HAP-1 (cell line): ENCODE measurements at regions not wholly inside any gene's neighbourhood (a gene's known extent, or its start where the extent isn't known, plus 50 kb on each side); places are given as distances from the start of the nearest gene placed in this dataset.

Source experiments
- DNase-seq, 2 experiments: peaks; one replicate each; pipeline ENCODE4 v3.0.0-alpha.2; 2016 to 2020; ENCODE audit warnings: low spot score in 2 of 2
- H3K27me3 ChIP-seq: fragments of 250-450 bp; sonication (Bioruptor Pico); 2 replicates; pipeline ENCODE4 v1.5.1; 2020; ENCODE audit warnings: low read depth, mild to moderate bottlenecking, moderate library complexity
- H3K36me3 ChIP-seq: fragments of 250-450 bp; sonication (Bioruptor Pico); replicated peaks from 2 replicates; pipeline ENCODE4 v1.5.1; 2020; ENCODE audit warnings: mild to moderate bottlenecking
- H3K4me1 ChIP-seq: fragments of 250-450 bp; sonication (Bioruptor Pico); 2 replicates; pipeline ENCODE4 v1.5.1; 2020; ENCODE audit warnings: mild to moderate bottlenecking
- H3K4me3 ChIP-seq: fragments of 250-450 bp; sonication (Bioruptor Pico); 2 replicates; pipeline ENCODE4 v1.5.1; 2020; ENCODE audit warnings: mild to moderate bottlenecking, moderate library complexity
- H3K9me3 ChIP-seq: fragments of 250-450 bp; sonication (Bioruptor Pico); 2 replicates; pipeline ENCODE4 v1.5.1; 2020; ENCODE audit warnings: mild to moderate bottlenecking, moderate library complexity
- in situ Hi-C: fragments of 300-500 bp; cut with MboI; formaldehyde crosslinking; loops from 3 replicates; pipeline ENCODE4 v1.14.3; 2020; ENCODE audit warnings: low sequenced_read_pairs, inconsistent platforms, mixed read lengths

GRCh38 chr1:198014355-198014754 is 97.2 kb downstream of the LHX9 start:
- H3K4me1 ChIP-seq: peaks cover 6% of the 10 kb centered on the region; the same call in 1 of the 2 replicates
- H3K9me3 ChIP-seq: peaks cover 4% of the 10 kb centered on the region; the same call in 1 of the 2 replicates
- DNase-seq: no peak
- H3K36me3 ChIP-seq: no peaks in the 10 kb centered on the region
- H3K4me3 ChIP-seq: no peak overlapping the region
- in situ Hi-C loops: no loop called here
- no peaks in the 10 kb centered on the region for H3K27me3 ChIP-seq

GRCh38 chr1:198015309-198015708 is 98.1 kb downstream of the LHX9 start:
- Histone ChIP-seq H3K4me3 (no peak overlapping the region), H3K9me3 (peaks cover 4% of the 10 kb centered on the region; the same call in 1 of the 2 replicates), H3K4me1 (peaks cover 6% of the 10 kb centered on the region; the same call in 1 of the 2 replicates), H3K27me3 (no peaks in the 10 kb centered on the region), H3K36me3 (no peaks in the 10 kb centered on the region)
- in situ Hi-C loops: no loop called here
- no peak for DNase-seq

- H3K9me3 ChIP-seq: no peaks in the 10 kb centered on the region
- no peak overlapping the region for H3K4me3 ChIP-seq
- no peaks in the 10 kb centered on the region for H3K27me3 ChIP-seq
- DNase-seq: no peak
- in situ Hi-C loops: no loop called here
- H3K36me3 ChIP-seq: no peaks in the 10 kb centered on the region
- H3K4me1 ChIP-seq: peaks cover 6% of the 10 kb centered on the region; the same call in 1 of the 2 replicates
These were observed 101.4 kb downstream of the LHX9 start for GRCh38 chr1:198018529-198018928.

GRCh38 chr1:198019126-198019525 is 102.0 kb downstream of the LHX9 start:
- in situ Hi-C loops: no loop called here
- Histone ChIP-seq H3K4me3 (no peak overlapping the region), H3K36me3 (no peaks in the 10 kb centered on the region)

GRCh38 chr1:198024336-198024735 is 107.2 kb downstream of the LHX9 start:
- Histone ChIP-seq H3K4me1 (no peaks in the 10 kb centered on the region), H3K36me3 (no peaks in the 10 kb centered on the region), H3K9me3 (no peaks in the 10 kb centered on the region), H3K27me3 (no peaks in the 10 kb centered on the region), H3K4me3 (no peak overlapping the region)
- no peak for DNase-seq
- in situ Hi-C loops: no loop called here

More at GRCh38 chr1:198019126-198019525, 102.0 kb downstream of the LHX9 start:
- H3K27me3 ChIP-seq: no peaks in the 10 kb centered on the region
- H3K9me3 ChIP-seq: no peaks in the 10 kb centered on the region
- H3K4me1 ChIP-seq: peaks cover 6% of the 10 kb centered on the region; the same call in 1 of the 2 replicates
- DNase-seq: no peak

- in situ Hi-C loops: no loop called here
- Histone ChIP-seq H3K4me3 (no peak overlapping the region), H3K36me3 (no peaks in the 10 kb centered on the region), H3K4me1 (no peaks in the 10 kb centered on the region), H3K27me3 (no peaks in the 10 kb centered on the region), H3K9me3 (no peaks in the 10 kb centered on the region)
- DNase-seq: no peak
These were observed 107.6 kb downstream of the LHX9 start for GRCh38 chr1:198024782-198025181.

GRCh38 chr1:198030682-198031081 is 113.5 kb downstream of the LHX9 start:
- Histone ChIP-seq H3K27me3 (no peaks in the 10 kb centered on the region), H3K4me1 (no peaks in the 10 kb centered on the region; the same call in 1 of the 2 replicates), H3K4me3 (no peak overlapping the region), H3K36me3 (no peaks in the 10 kb centered on the region), H3K9me3 (no peaks in the 10 kb centered on the region)
- in situ Hi-C loops: no loop called here
- peak; percentile 11 to 46 for DNase-seq

GRCh38 chr1:198031086-198031485 is 113.9 kb downstream of the LHX9 start:
- Histone ChIP-seq H3K4me3 (no peak overlapping the region), H3K4me1 (no peaks in the 10 kb centered on the region; the same call in 1 of the 2 replicates), H3K36me3 (no peaks in the 10 kb centered on the region), H3K9me3 (no peaks in the 10 kb centered on the region), H3K27me3 (no peaks in the 10 kb centered on the region)
- in situ Hi-C loops: no loop called here
- DNase-seq: no peak

GRCh38 chr1:198032668-198033067 is 115.5 kb downstream of the LHX9 start:
- no peak for DNase-seq
- no peaks in the 10 kb centered on the region for H3K27me3 ChIP-seq
- in situ Hi-C loops: no loop called here
- no peaks in the 10 kb centered on the region; the same call in 1 of the 2 replicates for H3K4me1 ChIP-seq
- H3K9me3 ChIP-seq: no peaks in the 10 kb centered on the region
- no peaks in the 10 kb centered on the region for H3K36me3 ChIP-seq
- no peak overlapping the region for H3K4me3 ChIP-seq

GRCh38 chr1:198040880-198041279 is 115.9 kb upstream of the NEK7 start:
- Histone ChIP-seq H3K27me3 (no peaks in the 10 kb centered on the region), H3K9me3 (no peaks in the 10 kb centered on the region), H3K4me1 (no peaks in the 10 kb centered on the region), H3K36me3 (no peaks in the 10 kb centered on the region), H3K4me3 (no peak overlapping the region)
- no peak for DNase-seq
- in situ Hi-C loops: no loop called here

- Histone ChIP-seq H3K4me1 (no peaks in the 10 kb centered on the region), H3K36me3 (no peaks in the 10 kb centered on the region), H3K4me3 (no peak overlapping the region), H3K27me3 (no peaks in the 10 kb centered on the region), H3K9me3 (no peaks in the 10 kb centered on the region)
- in situ Hi-C loops: no loop called here
- no peak for DNase-seq
These were observed 114.6 kb upstream of the NEK7 start for GRCh38 chr1:198042168-198042567.

- Histone ChIP-seq H3K4me1 (no peaks in the 10 kb centered on the region), H3K36me3 (no peaks in the 10 kb centered on the region), H3K27me3 (no peaks in the 10 kb centered on the region), H3K4me3 (no peak overlapping the region), H3K9me3 (no peaks in the 10 kb centered on the region)
- no peak for DNase-seq
- in situ Hi-C loops: no loop called here
These were observed 108.9 kb upstream of the NEK7 start for GRCh38 chr1:198047913-198048312.

GRCh38 chr1:198054510-198054909 is 102.3 kb upstream of the NEK7 start:
- Histone ChIP-seq H3K27me3 (no peaks in the 10 kb centered on the region), H3K4me1 (no peaks in the 10 kb centered on the region), H3K4me3 (no peak overlapping the region), H3K36me3 (no peaks in the 10 kb centered on the region), H3K9me3 (no peaks in the 10 kb centered on the region)
- no peak for DNase-seq
- in situ Hi-C loops: no loop called here

- Histone ChIP-seq H3K4me1 (no peaks in the 10 kb centered on the region), H3K9me3 (no peaks in the 10 kb centered on the region), H3K27me3 (no peaks in the 10 kb centered on the region), H3K4me3 (no peak overlapping the region), H3K36me3 (no peaks in the 10 kb centered on the region)
- peak in 1 of 2 experiments; percentile 55 for DNase-seq
- in situ Hi-C loops: no loop called here
These were observed 100.5 kb upstream of the NEK7 start for GRCh38 chr1:198056255-198056654.

GRCh38 chr1:198064181-198064580 is 92.6 kb upstream of the NEK7 start:
- Histone ChIP-seq H3K36me3 (no peaks in the 10 kb centered on the region), H3K4me1 (no peaks in the 10 kb centered on the region), H3K9me3 (no peaks in the 10 kb centered on the region), H3K27me3 (no peaks in the 10 kb centered on the region), H3K4me3 (no peak overlapping the region)
- DNase-seq: no peak
- in situ Hi-C loops: no loop called here
